GM12891 (cell line): ENCODE measurements at regions not wholly inside any gene's neighbourhood (a gene's known extent, or its start where the extent isn't known, plus 50 kb on each side); places are given as distances from the start of the nearest gene placed in this dataset.

Experiments
- PAX5 ChIP-seq: IDR thresholded peaks from 2 replicates; pipeline ENCODE4 v1.6.1; 2011; ENCODE audit warnings: low read length, moderate library complexity, mild to moderate bottlenecking; ENCODE audit not compliant: insufficient read depth, severe bottlenecking
- POLR2A ChIP-seq: IDR thresholded peaks from 2 replicates; pipeline ENCODE4 v1.6.1; 2011; ENCODE audit warnings: low read depth, low read length, control low read depth
- POLR2AphosphoS5 ChIP-seq: IDR thresholded peaks from 2 replicates; pipeline ENCODE4 v1.6.1; 2011; ENCODE audit warnings: low read depth, low read length, control low read depth
- SPI1 ChIP-seq: IDR thresholded peaks from 2 replicates; pipeline ENCODE4 v1.6.1; 2011; ENCODE audit warnings: low read depth, low read length, control low read depth
- TAF1 ChIP-seq: IDR thresholded peaks from 2 replicates; pipeline ENCODE4 v1.6.1; 2011; ENCODE audit warnings: low read depth, low read length, control low read depth

DNA sequence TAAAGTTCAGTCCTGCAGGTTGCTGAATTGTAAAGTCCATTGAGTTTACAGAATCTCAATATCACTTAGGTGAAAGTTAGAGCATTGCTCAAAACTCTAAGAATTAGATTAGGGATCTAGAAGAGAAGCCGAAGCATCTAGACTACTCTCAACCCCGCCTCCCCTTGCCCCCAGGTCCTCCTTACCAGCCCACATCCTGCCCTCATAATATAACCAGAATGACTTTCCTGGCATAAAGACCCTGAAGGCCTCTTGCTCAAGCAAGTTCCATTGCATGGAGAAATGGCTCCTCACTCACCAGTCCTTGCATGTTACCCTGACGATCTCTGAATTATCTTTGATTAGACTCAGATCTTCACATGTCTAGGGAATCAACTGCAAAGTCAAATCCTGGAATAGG, 78.8 kb downstream of the SPATA31C2 start:
- TF ChIP-seq POLR2A = no peak
- TF ChIP-seq POLR2AphosphoS5 = no peak
- TF ChIP-seq SPI1 = no peak
- TF ChIP-seq TAF1 = no peak
- no peak for TF ChIP-seq PAX5
